OCI-LY1 (cell line): ENCODE measurements at regions not wholly inside any gene's neighbourhood (a gene's known extent, or its start where the extent isn't known, plus 50 kb on each side); places are given as distances from the start of the nearest gene placed in this dataset.

ENCODE experiments used
- H2AFZ ChIP-seq: fragments of 200-600 bp; sonication (generic), shearing (Covaris generic); 2 replicates; pipeline ENCODE4 v1.6.0; 2014; ENCODE audit warnings: antibody characterized with exemption, mild to moderate bottlenecking, low read length
- H3F3A ChIP-seq: fragments of 200-600 bp; sonication (generic), shearing (Covaris generic); 2 replicates; pipeline ENCODE4 v1.6.0; 2014; ENCODE audit warnings: mild to moderate bottlenecking, antibody characterized with exemption, low read length, moderate library complexity; ENCODE audit not compliant: insufficient read depth
- H3K27ac ChIP-seq: fragments of 200-600 bp; sonication (generic); 2 replicates; pipeline ENCODE4 v1.5.1; 2014; ENCODE audit warnings: low read length, mixed run types, mild to moderate bottlenecking, low read depth; ENCODE audit not compliant: poor library complexity, severe bottlenecking
- H3K27me3 ChIP-seq: fragments of 200-600 bp; sonication (generic); 2 replicates; pipeline ENCODE4 v1.6.0; 2014; ENCODE audit warnings: antibody characterized with exemption, mild to moderate bottlenecking, low read length, moderate library complexity; ENCODE audit not compliant: insufficient read depth
- H3K36me3 ChIP-seq: fragments of 200-600 bp; sonication (generic); 2 replicates; pipeline ENCODE4 v1.6.1; 2014; ENCODE audit warnings: mild to moderate bottlenecking, antibody characterized with exemption, low read length, moderate library complexity, mixed read lengths; ENCODE audit not compliant: insufficient read depth
- H3K4me1 ChIP-seq: fragments of 200-600 bp; sonication (generic); 2 replicates; pipeline ENCODE4 v1.5.1; 2014; ENCODE audit warnings: mild to moderate bottlenecking, low read length, moderate library complexity; ENCODE audit not compliant: insufficient read depth, severe bottlenecking
- H3K4me2 ChIP-seq: fragments of 200-600 bp; sonication (generic), shearing (Covaris generic); 2 replicates; pipeline ENCODE4 v1.6.1; 2014; ENCODE audit warnings: low read length
- H3K4me3 ChIP-seq: fragments of 200-600 bp; sonication (generic); 2 replicates; pipeline ENCODE4 v1.5.1; 2014; ENCODE audit warnings: low read length, low read depth, mild to moderate bottlenecking, mixed read lengths; ENCODE audit not compliant: poor library complexity, severe bottlenecking
- H3K79me2 ChIP-seq: fragments of 200-600 bp; shearing (Covaris generic); 2 replicates; pipeline ENCODE4 v1.6.1; 2016; ENCODE audit warnings: mixed run types, low read length, mixed read lengths; ENCODE audit not compliant: insufficient read depth
- H3K9ac ChIP-seq: fragments of 200-600 bp; sonication (generic), shearing (Covaris generic); 2 replicates; pipeline ENCODE4 v1.6.1; 2014; ENCODE audit warnings: mild to moderate bottlenecking, low read length, mixed read lengths
- H3K9me2 ChIP-seq: fragments of 200-600 bp; sonication (generic), shearing (Covaris generic); 2 replicates; pipeline ENCODE4 v1.6.1; 2014; ENCODE audit warnings: low read depth, mild to moderate bottlenecking, low read length, mixed read lengths
- H3K9me3 ChIP-seq: fragments of 200-600 bp; shearing (Covaris generic); 2 replicates; pipeline ENCODE4 v1.6.1; 2014; ENCODE audit warnings: low read length, mixed read lengths
- H4K20me1 ChIP-seq: fragments of 200-600 bp; sonication (generic), shearing (Covaris generic); 2 replicates; pipeline ENCODE4 v1.6.0; 2016; ENCODE audit warnings: mild to moderate bottlenecking, low read length; ENCODE audit not compliant: insufficient read depth
- EZH2 ChIP-seq: fragments of 200-600 bp; sonication (generic), shearing (Covaris generic); IDR thresholded peaks from 2 replicates; pipeline ENCODE4 v1.8.0; 2017; ENCODE audit warnings: borderline replicate concordance, mixed run types, mild to moderate bottlenecking, antibody characterized with exemption, low read length, moderate library complexity, mixed read lengths
- TF ChIP-seq, protein P1 (sequence below): fragments of 200-600 bp; sonication (generic), shearing (Covaris generic); IDR thresholded peaks from 2 replicates; pipeline ENCODE4 v1.5.1; 2017; ENCODE audit warnings: mild to moderate bottlenecking, antibody characterized with exemption, low read length, moderate library complexity, mixed read lengths

DNA sequence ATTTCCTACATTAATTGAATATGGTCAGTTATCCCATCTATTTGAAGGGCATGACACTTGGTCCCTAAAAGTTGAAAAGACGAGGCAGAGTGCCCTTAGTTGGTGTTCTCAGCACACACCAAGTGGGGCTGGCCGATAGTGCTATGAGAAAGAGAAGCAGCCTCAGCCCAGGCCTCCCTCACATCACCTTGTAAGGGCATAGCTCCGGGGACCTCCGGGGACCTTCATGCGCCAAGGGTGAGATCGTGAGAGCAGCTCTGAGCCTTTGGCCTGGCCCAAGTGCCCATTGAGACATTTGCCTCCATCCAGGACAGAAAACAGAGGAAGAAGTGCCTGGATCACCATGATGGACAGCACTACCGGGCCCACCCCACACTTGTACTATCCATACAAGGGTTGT, 244.3 kb upstream of the COPS8 start:
- Histone ChIP-seq H3K4me2 (no peak overlapping the region), H3F3A (no peaks in the 10 kb centered on the region), H4K20me1 (no peaks in the 10 kb centered on the region), H3K9me2 (no peaks in the 10 kb centered on the region), H3K9me3 (no peaks in the 10 kb centered on the region), H3K9ac (no peak overlapping the region), H2AFZ (no peak overlapping the region), H3K27me3 (no peaks in the 10 kb centered on the region; the same call in 1 of the 2 replicates), H3K36me3 (no peaks in the 10 kb centered on the region), H3K79me2 (no peaks in the 10 kb centered on the region), H3K27ac (no peak overlapping the region), H3K4me1 (no peaks in the 10 kb centered on the region), H3K4me3 (no peak overlapping the region)
- TF ChIP-seq, protein P1, sequence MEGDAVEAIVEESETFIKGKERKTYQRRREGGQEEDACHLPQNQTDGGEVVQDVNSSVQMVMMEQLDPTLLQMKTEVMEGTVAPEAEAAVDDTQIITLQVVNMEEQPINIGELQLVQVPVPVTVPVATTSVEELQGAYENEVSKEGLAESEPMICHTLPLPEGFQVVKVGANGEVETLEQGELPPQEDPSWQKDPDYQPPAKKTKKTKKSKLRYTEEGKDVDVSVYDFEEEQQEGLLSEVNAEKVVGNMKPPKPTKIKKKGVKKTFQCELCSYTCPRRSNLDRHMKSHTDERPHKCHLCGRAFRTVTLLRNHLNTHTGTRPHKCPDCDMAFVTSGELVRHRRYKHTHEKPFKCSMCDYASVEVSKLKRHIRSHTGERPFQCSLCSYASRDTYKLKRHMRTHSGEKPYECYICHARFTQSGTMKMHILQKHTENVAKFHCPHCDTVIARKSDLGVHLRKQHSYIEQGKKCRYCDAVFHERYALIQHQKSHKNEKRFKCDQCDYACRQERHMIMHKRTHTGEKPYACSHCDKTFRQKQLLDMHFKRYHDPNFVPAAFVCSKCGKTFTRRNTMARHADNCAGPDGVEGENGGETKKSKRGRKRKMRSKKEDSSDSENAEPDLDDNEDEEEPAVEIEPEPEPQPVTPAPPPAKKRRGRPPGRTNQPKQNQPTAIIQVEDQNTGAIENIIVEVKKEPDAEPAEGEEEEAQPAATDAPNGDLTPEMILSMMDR, result no peak
- TF ChIP-seq EZH2, result no peak

DNA sequence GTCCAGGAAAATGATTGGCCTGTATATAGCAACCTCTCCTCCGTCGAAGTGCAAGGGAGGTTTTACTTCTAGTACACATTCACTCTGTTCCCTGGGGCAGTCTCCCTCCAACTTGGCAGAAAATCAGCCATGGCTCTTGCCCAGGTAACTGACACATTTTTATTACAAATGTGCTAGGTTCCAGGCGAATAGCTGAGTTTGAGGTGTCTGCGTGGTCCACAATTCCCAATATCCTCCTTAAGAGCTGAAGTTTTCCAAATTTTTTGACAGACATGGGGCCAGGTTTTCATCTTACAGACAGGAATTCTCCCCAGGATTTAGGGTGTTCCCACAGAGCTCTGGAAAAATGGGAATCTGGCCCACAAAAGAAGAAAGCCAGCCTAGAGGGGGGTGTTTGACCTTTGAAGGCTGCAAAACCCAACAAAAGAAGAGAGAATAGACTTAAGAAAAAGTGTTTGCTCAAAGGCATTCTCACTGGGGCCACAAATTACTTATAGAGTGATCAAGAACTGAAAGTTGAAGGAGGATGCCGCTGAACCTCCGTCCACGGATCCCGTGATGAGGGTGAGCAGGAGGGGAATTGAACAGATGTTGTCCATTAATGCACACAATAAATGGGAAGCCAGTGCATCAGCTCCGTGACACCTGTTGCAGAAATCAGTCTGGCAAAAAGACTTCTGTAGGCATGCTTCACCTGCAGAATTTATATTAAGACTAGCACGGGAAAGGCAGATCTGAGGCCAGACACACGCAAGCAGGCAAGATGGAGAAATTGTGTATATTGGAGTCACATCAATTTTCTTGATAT, 242.3 kb upstream of the COPS8 start:
- Histone ChIP-seq H3K4me2 (no peak overlapping the region), H4K20me1 (no peaks in the 10 kb centered on the region), H3K36me3 (no peaks in the 10 kb centered on the region), H3K9me2 (no peaks in the 10 kb centered on the region), H3K9me3 (no peaks in the 10 kb centered on the region), H3K27me3 (peaks cover 2% of the 10 kb centered on the region; the same call in 1 of the 2 replicates), H3K4me1 (no peaks in the 10 kb centered on the region), H3K27ac (no peak overlapping the region), H3K79me2 (no peaks in the 10 kb centered on the region), H3K4me3 (no peak overlapping the region), H3K9ac (no peak overlapping the region), H2AFZ (no peak overlapping the region), H3F3A (no peaks in the 10 kb centered on the region)
- no peak for TF ChIP-seq EZH2
- TF ChIP-seq, protein P1, result no peak

DNA sequence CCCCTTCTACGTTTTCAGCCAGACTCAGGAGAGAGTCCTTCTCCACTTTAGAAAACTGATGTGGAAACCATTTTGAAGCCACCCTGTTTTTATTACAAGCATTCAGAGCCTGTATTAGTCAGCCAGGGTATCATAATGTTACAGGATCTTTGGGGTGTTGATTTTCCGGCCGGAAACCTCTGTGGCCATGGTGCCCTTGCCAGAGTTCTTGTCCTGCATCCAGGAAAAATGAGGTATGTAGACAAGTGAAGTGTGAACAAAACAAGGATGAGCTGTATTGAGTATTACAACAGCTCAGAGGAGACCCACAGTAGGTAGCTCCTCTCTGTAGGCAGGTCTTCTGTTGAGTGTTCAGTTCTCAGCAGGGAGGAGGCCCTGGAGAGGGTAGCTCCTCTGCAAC, 241.0 kb upstream of the COPS8 start:
- Histone ChIP-seq H3K79me2 (no peaks in the 10 kb centered on the region), H3K9ac (no peak overlapping the region)

More for the DNA sequence above, 241.0 kb upstream of the COPS8 start:
- H3K9me2 ChIP-seq, result no peaks in the 10 kb centered on the region
- no peak overlapping the region for H3K4me2 ChIP-seq
- peaks cover 6% of the 10 kb centered on the region; the same call in 1 of the 2 replicates for H3K27me3 ChIP-seq
- H4K20me1 ChIP-seq, result no peaks in the 10 kb centered on the region
- H3K4me1 ChIP-seq, result no peaks in the 10 kb centered on the region
- no peak overlapping the region for H3K27ac ChIP-seq
- H2AFZ ChIP-seq, result no peak overlapping the region
- H3K36me3 ChIP-seq, result no peaks in the 10 kb centered on the region
- H3K9me3 ChIP-seq, result no peaks in the 10 kb centered on the region
- no peak overlapping the region for H3K4me3 ChIP-seq
- H3F3A ChIP-seq, result no peaks in the 10 kb centered on the region
- TF ChIP-seq EZH2, result no peak
- TF ChIP-seq, protein P1, result no peak
